Activated B cell treated with CpG ODN at 0.5 μM for 24 hours (primary cell): ENCODE measurements at regions not wholly inside any gene's neighbourhood (a gene's known extent, or its start where the extent isn't known, plus 50 kb on each side); places are given as distances from the start of the nearest gene placed in this dataset.
"Not testable (repeated sequence)": the region's sequence is repeated elsewhere in the genome, so short reads cannot be mapped to it uniquely, and the experiment has no call there.

ENCODE experiments used
- ATAC-seq: fragments of 200-7000 bp; cut with Tn5 transposase; one replicate; pipeline ENCODE4 v1.10.0; 2021; ENCODE audit warnings: low read depth, mild to moderate bottlenecking, moderate library complexity
- CTCF ChIA-PET: fragments of 350-600 bp; sonication (Branson Sonifier 250); formaldehyde crosslinking; loops from one replicate; lab custom pipeline; 2021; ENCODE audit warnings: antibody characterized with exemption; lab: Charles Lee
- POLR2A ChIA-PET: fragments of 350-600 bp; sonication (Branson Sonifier 250); formaldehyde crosslinking; loops from one replicate; lab custom pipeline; 2021; ENCODE audit warnings: antibody characterized with exemption; lab: Charles Lee
- DNase-seq: peaks from one replicate; pipeline ENCODE4 v3.0.0; 2022
- H3K27ac Mint-ChIP-seq: one replicate; pipeline ENCODE4 v1.8.0; 2020; ENCODE audit warnings: mixed read lengths
- H3K27me3 Mint-ChIP-seq: one replicate; pipeline ENCODE4 v1.8.0; 2021; ENCODE audit warnings: mixed read lengths
- H3K36me3 Mint-ChIP-seq: one replicate; pipeline ENCODE4 v1.8.0; 2021; ENCODE audit warnings: low read depth, mixed read lengths
- H3K4me1 Mint-ChIP-seq: one replicate; pipeline ENCODE4 v1.8.0; 2021; ENCODE audit warnings: mixed read lengths
- H3K4me3 Mint-ChIP-seq: one replicate; pipeline ENCODE4 v1.8.0; 2020; ENCODE audit warnings: mild to moderate bottlenecking, mixed read lengths
- H3K9me3 Mint-ChIP-seq: one replicate; pipeline ENCODE4 v1.8.0; 2020; ENCODE audit warnings: mixed read lengths
- intact Hi-C: fragments of 100-400 bp; cut with micrococcal nuclease; formaldehyde crosslinking; loops from one replicate; pipeline ENCODE4 v1.15.1; 2024

DNA sequence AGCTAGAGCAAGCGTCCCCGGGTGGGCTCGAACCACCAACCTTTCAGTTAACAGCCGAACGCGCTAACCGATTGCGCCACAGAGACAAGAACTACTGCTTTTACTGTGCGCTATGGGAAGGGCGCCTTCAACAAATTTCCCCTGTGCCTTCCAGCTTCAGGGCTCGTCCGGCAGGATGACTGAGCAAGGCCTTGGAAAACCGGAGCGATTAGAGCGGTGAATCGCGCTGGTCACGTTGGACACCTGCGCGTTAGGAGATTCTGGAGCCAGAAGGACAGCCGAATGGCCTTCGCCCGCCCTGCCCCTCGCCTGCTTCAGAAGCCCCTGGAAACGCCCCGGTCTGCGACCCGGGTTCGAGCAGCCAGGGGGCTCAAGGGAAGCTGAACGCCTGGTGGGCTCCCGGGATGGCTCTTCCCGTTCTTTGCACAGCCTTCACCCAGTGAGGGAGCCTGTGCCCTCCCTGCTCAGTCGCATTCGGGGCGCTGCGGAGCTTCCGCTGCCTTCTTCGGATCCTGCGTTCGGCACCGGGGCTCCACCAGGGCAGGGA, 50.0 kb upstream of the NBPF20 start:
- H3K4me1 Mint-ChIP-seq, CTCF ChIA-PET, H3K9me3 Mint-ChIP-seq, POLR2A ChIA-PET, DNase-seq, H3K27me3 Mint-ChIP-seq, ATAC-seq, intact Hi-C loops, H3K36me3 Mint-ChIP-seq, H3K27ac Mint-ChIP-seq: not testable (repeated sequence)
- H3K4me3 Mint-ChIP-seq, result peak overlapping the region; percentile 41
